IMR-90 (cell line): ENCODE measurements at regions not wholly inside any gene's neighbourhood (a gene's known extent, or its start where the extent isn't known, plus 50 kb on each side); places are given as distances from the start of the nearest gene placed in this dataset.

Experiments
- ATAC-seq: fragments of 200-7000 bp; cut with Tn5 transposase; 2 replicates; pipeline ENCODE4 v1.9.1; 2020; ENCODE audit warnings: low read depth, mild to moderate bottlenecking, moderate library complexity
- BruUV-seq: library from RNA; stranded (reverse); fragments of 400-500 nt; replicated peaks from 2 replicates; lab custom pipeline; 2021; lab: Mats Ljungman, UMichigan
- CTCF ChIA-PET: fragments of 300-600 bp; formaldehyde crosslinking; extraction: SDS; loops from one replicate; lab custom pipeline; 2021; ENCODE audit warnings: antibody characterized with exemption; lab: Yijun Ruan, JAX
- POLR2A ChIA-PET: fragments of 300-600 bp; sonication (Branson Sonifier 250); formaldehyde crosslinking; loops from one replicate; lab custom pipeline; 2022; ENCODE audit warnings: antibody characterized with exemption; ENCODE audit not compliant: unreplicated experiment; lab: Charles Lee
- DNase-seq: peaks from one replicate; pipeline ENCODE4 v3.0.0; 2013
- H2AFZ ChIP-seq: replicated peaks from 2 replicates; pipeline ENCODE3; 2013; ENCODE audit warnings: low read length, mild to moderate bottlenecking; ENCODE audit not compliant: poor library complexity
- H2AK5ac ChIP-seq: 2 replicates; pipeline ENCODE4 v1.6.1; 2013; ENCODE audit warnings: low read depth, low read length, inconsistent platforms
- H2AK9ac ChIP-seq: replicated peaks from 2 replicates; pipeline ENCODE3; 2013; ENCODE audit warnings: mild to moderate bottlenecking, low read depth, low read length, moderate library complexity; ENCODE audit not compliant: poor library complexity
- H2BK120ac ChIP-seq: 2 replicates; pipeline ENCODE4 v1.6.1; 2013; ENCODE audit warnings: low read depth, low read length, inconsistent platforms
- H2BK15ac ChIP-seq: 3 replicates; pipeline ENCODE4 v1.6.1; 2013; ENCODE audit warnings: low read depth, low read length, inconsistent platforms
- H2BK20ac ChIP-seq: 2 replicates; pipeline ENCODE4 v1.6.1; 2013; ENCODE audit warnings: low read depth, mild to moderate bottlenecking, inconsistent platforms, low read length, moderate library complexity
- H2BK5ac ChIP-seq: 2 replicates; pipeline ENCODE4 v1.6.1; 2013; ENCODE audit warnings: mild to moderate bottlenecking, low read depth, low read length, inconsistent platforms; ENCODE audit not compliant: poor library complexity, severe bottlenecking
- H3K14ac ChIP-seq: replicated peaks from 2 replicates; pipeline ENCODE4 v1.6.1; 2013; ENCODE audit warnings: low read depth, low read length, inconsistent platforms
- H3K18ac ChIP-seq: 2 replicates; pipeline ENCODE4 v1.6.1; 2013; ENCODE audit warnings: low read depth, low read length, control low read depth
- H3K23ac ChIP-seq: 2 replicates; pipeline ENCODE4 v1.6.1; 2013; ENCODE audit warnings: low read depth, low read length, inconsistent platforms
- H3K27ac ChIP-seq: 2 replicates; pipeline ENCODE4 v1.5.1; 2013; ENCODE audit warnings: mild to moderate bottlenecking, control low read depth, low read length; ENCODE audit not compliant: insufficient read depth
- H3K27me3 ChIP-seq: 2 replicates; pipeline ENCODE4 v1.6.1; 2013; ENCODE audit warnings: low read length; ENCODE audit not compliant: control insufficient read depth, insufficient read depth
- H3K36me3 ChIP-seq: 2 replicates; pipeline ENCODE4 v1.6.1; 2013; ENCODE audit warnings: low read length, mixed read lengths; ENCODE audit not compliant: control insufficient read depth, insufficient read depth
- H3K4ac ChIP-seq: 2 replicates; pipeline ENCODE4 v1.6.1; 2013; ENCODE audit warnings: low read depth, low read length, inconsistent platforms
- H3K4me1 ChIP-seq: 2 replicates; pipeline ENCODE4 v1.6.1; 2013; ENCODE audit warnings: low read length, mixed read lengths; ENCODE audit not compliant: control insufficient read depth, insufficient read depth
- H3K4me2 ChIP-seq: 2 replicates; pipeline ENCODE4 v1.6.1; 2013; ENCODE audit warnings: low read depth, mild to moderate bottlenecking, control low read depth, low read length, moderate library complexity
- H3K4me3 ChIP-seq: 2 replicates; pipeline ENCODE4 v1.5.1; 2013; ENCODE audit warnings: low read depth, mild to moderate bottlenecking, control low read depth, low read length, moderate library complexity; ENCODE audit not compliant: insufficient read depth
- H3K56ac ChIP-seq: 2 replicates; pipeline ENCODE4 v1.6.1; 2013; ENCODE audit warnings: low read length, inconsistent platforms; ENCODE audit not compliant: insufficient read depth; ENCODE audit errors: extremely low read depth
- H3K79me1 ChIP-seq, 2 experiments: 2 replicates each; pipeline ENCODE4 v1.6.1; 2013; ENCODE audit warnings: low read length in 2 of 2, inconsistent platforms in 1 of 2, low read depth in 1 of 2
- H3K9ac ChIP-seq: 2 replicates; pipeline ENCODE4 v1.6.1; 2013; ENCODE audit warnings: low read depth, low read length, control low read depth
- H3K9me1 ChIP-seq: 2 replicates; pipeline ENCODE4 v1.6.1; 2013; ENCODE audit warnings: low read length, inconsistent platforms; ENCODE audit not compliant: insufficient read depth
- H3K9me3 ChIP-seq: 2 replicates; pipeline ENCODE4 v1.6.1; 2013; ENCODE audit warnings: low read length; ENCODE audit not compliant: control insufficient read depth, insufficient read depth
- H4K20me1 ChIP-seq: 2 replicates; pipeline ENCODE4 v1.6.1; 2013; ENCODE audit warnings: low read length, inconsistent platforms; ENCODE audit not compliant: insufficient read depth
- H4K5ac ChIP-seq: 2 replicates; pipeline ENCODE4 v1.6.1; 2013; ENCODE audit warnings: mild to moderate bottlenecking, low read depth, low read length, control low read depth
- H4K8ac ChIP-seq, 2 experiments: 2 replicates each; pipeline ENCODE4 v1.6.1; 2013; ENCODE audit warnings: low read depth in 2 of 2, low read length in 2 of 2, control low read depth in 1 of 2, inconsistent platforms in 1 of 2
- H4K91ac ChIP-seq: 2 replicates; pipeline ENCODE4 v1.6.1; 2013; ENCODE audit warnings: low read depth, low read length, inconsistent platforms; ENCODE audit not compliant: insufficient read depth
- BHLHE40 ChIP-seq: fragments of 150-350 bp; IDR thresholded peaks from 2 replicates; pipeline ENCODE4 v1.6.1; 2016; ENCODE audit warnings: mild to moderate bottlenecking, low read depth, low read length
- CEBPB ChIP-seq: IDR thresholded peaks from 2 replicates; pipeline ENCODE4 v1.6.1; 2012; ENCODE audit warnings: low read depth, low read length, improper control_type of control experiment
- CHD1 ChIP-seq: IDR thresholded peaks from 2 replicates; pipeline ENCODE4 v1.6.1; 2012; ENCODE audit warnings: low read depth, low read length, improper control_type of control experiment
- CTCF ChIP-seq: conservative IDR thresholded peaks from 2 replicates; pipeline ENCODE4 v1.5.1; 2012; ENCODE audit warnings: mild to moderate bottlenecking, low read depth, low read length, improper control_type of control experiment
- ELK1 ChIP-seq: fragments of 150-350 bp; IDR thresholded peaks from 2 replicates; pipeline ENCODE4 v1.6.1; 2016; ENCODE audit warnings: low read depth, mild to moderate bottlenecking, low read length, moderate library complexity, borderline replicate concordance
- MAFK ChIP-seq: IDR thresholded peaks from 2 replicates; pipeline ENCODE4 v1.6.1; 2012; ENCODE audit warnings: low read depth, low read length, improper control_type of control experiment
- MAZ ChIP-seq: IDR thresholded peaks from 2 replicates; pipeline ENCODE4 v1.6.1; 2012; ENCODE audit warnings: low read depth, mild to moderate bottlenecking, low read length, improper control_type of control experiment, moderate library complexity, borderline replicate concordance
- MXI1 ChIP-seq: IDR thresholded peaks from 2 replicates; pipeline ENCODE4 v1.6.1; 2012; ENCODE audit warnings: low read depth, mild to moderate bottlenecking, low read length, moderate library complexity, borderline replicate concordance
- NFE2L2 ChIP-seq: fragments of 150-350 bp; IDR thresholded peaks from 2 replicates; pipeline ENCODE4 v1.6.1; 2016; ENCODE audit warnings: low read depth, mild to moderate bottlenecking, low read length
- POLR2A ChIP-seq: IDR thresholded peaks from 2 replicates; pipeline ENCODE4 v1.6.1; 2012; ENCODE audit warnings: mild to moderate bottlenecking, low read depth, low read length
- RAD21 ChIP-seq: IDR thresholded peaks from 2 replicates; pipeline ENCODE4 v1.6.1; 2012; ENCODE audit warnings: low read length, improper control_type of control experiment
- RFX5 ChIP-seq: IDR thresholded peaks from 2 replicates; pipeline ENCODE4 v1.8.0; 2012; ENCODE audit warnings: low read depth, mild to moderate bottlenecking, low read length, moderate library complexity
- USF2 ChIP-seq: fragments of 150-350 bp; IDR thresholded peaks from 2 replicates; pipeline ENCODE4 v1.6.1; 2017; ENCODE audit warnings: mild to moderate bottlenecking, antibody characterized with exemption, low read length, low read depth
- WGBS, 2 experiments: methylation state at CpG; one replicate each; pipeline versions ENCODE4 v1.1.5 to v1.1.7; 2013; ENCODE audit warnings: missing lambda C conversion rate in 2 of 2; ENCODE audit not compliant: insufficient read length in 1 of 2; ENCODE audit errors: extremely low coverage in 2 of 2; 5-methylcytosine and 5-hydroxymethylcytosine counted together
- dilution Hi-C: fragments of 300-500 bp; cut with HindIII; formaldehyde crosslinking; loops from one replicate; pipeline ENCODE4 v1.14.3; 2018; ENCODE audit warnings: low sequenced_read_pairs; ENCODE audit not compliant: unreplicated experiment
- in situ Hi-C: fragments of 300-500 bp; cut with MboI; formaldehyde crosslinking; loops from 3 replicates; pipeline ENCODE4 v1.14.3; 2019; ENCODE audit warnings: low sequenced_read_pairs, inconsistent platforms, mixed read lengths
- intact Hi-C: fragments of 100-400 bp; cut with micrococcal nuclease; formaldehyde crosslinking; loops from 2 replicates; pipeline ENCODE4 v1.10.0; 2022

- H3K4ac ChIP-seq = no peak overlapping the region
- no peak overlapping the region for H4K5ac ChIP-seq
- no peak overlapping the region for H4K91ac ChIP-seq
- WGBS, 2 experiments = 60% methylated on average over 1 of the region's 8 CpGs; no CpG with 5 or more reads in 1 of the 2 experiments
- ATAC-seq (no peak), DNase-seq (no peak)
- BruUV-seq = no TSS peak
- no peak overlapping the region for H3K14ac ChIP-seq
- H3K79me1 ChIP-seq = no peaks in the 10 kb centered on the region
- H3K9me1 ChIP-seq = no peaks in the 10 kb centered on the region
- ChIA-PET POLR2A (no interaction called here), CTCF (no interaction called here)
- intact Hi-C loops = no loop called here
- no peaks in the 10 kb centered on the region for H3K9me3 ChIP-seq
- H3K18ac ChIP-seq = no peak overlapping the region
- H3K23ac ChIP-seq = no peak overlapping the region
- H2BK20ac ChIP-seq = no peak overlapping the region
- no peaks in the 10 kb centered on the region for H4K20me1 ChIP-seq
- H2AK9ac ChIP-seq = no peak overlapping the region
- no peak overlapping the region for H3K27ac ChIP-seq
- no peak overlapping the region for H3K9ac ChIP-seq
- TF ChIP-seq POLR2A (no peak), MXI1 (no peak), ELK1 (no peak), NFE2L2 (no peak), CTCF (no peak), CHD1 (no peak), BHLHE40 (no peak), MAZ (no peak), RFX5 (no peak), USF2 (no peak), MAFK (no peak), CEBPB (no peak), RAD21 (no peak)
- no peak overlapping the region for H2BK15ac ChIP-seq
- H3K36me3 ChIP-seq = no peaks in the 10 kb centered on the region
- dilution Hi-C loops = no loop called here
- H4K8ac ChIP-seq = no peak overlapping the region
- no peak overlapping the region for H2BK5ac ChIP-seq
- no peak overlapping the region for H2AK5ac ChIP-seq
- no peaks in the 10 kb centered on the region for H3K4me1 ChIP-seq
- no peak overlapping the region for H3K4me2 ChIP-seq
- H3K56ac ChIP-seq = no peak overlapping the region
- H3K4me3 ChIP-seq = no peak overlapping the region
- H2BK120ac ChIP-seq = no peak overlapping the region
- no peak overlapping the region for H2AFZ ChIP-seq
- no peaks in the 10 kb centered on the region; the same call in 1 of the 2 replicates for H3K27me3 ChIP-seq
- in situ Hi-C loops = no loop called here
Observed at GRCh38 chr9:89804766-89805531, 200.1 kb downstream of the GADD45G start.
